ENCODE measurements at regions not wholly inside any gene's neighbourhood (a gene's known extent, or its start where the extent isn't known, plus 50 kb on each side); places are given as distances from the start of the nearest gene placed in this dataset.
"Not testable (repeated sequence)": the region's sequence is repeated elsewhere in the genome, so short reads cannot be mapped to it uniquely, and the experiment has no call there.

GRCh38 chr11:81963018-81963417 lies 770.6 kb downstream of the FAM181B start:
- no peak overlapping the region for H2AFZ ChIP-seq (ENCODE audit: low read length)

GRCh38 chr11:81960443-81960842 lies 773.2 kb downstream of the FAM181B start:
- CTCF ChIA-PET, result no interaction called here
- intact Hi-C loops (cut with micrococcal nuclease), result no loop called here
- BruUV-seq (replicated peaks), result no TSS peak

More at GRCh38 chr11:81963018-81963417, 770.6 kb downstream of the FAM181B start:
- ChIA-PET POLR2A (ENCODE audit: unreplicated experiment) (no interaction called here), CTCF (no interaction called here)
- ATAC-seq, result no peak
- TF ChIP-seq EZH2phosphoT487 (IDR thresholded peaks at IDR 0.05; ENCODE audit: borderline replicate concordance, low read length) (no peak), CTCF (conservative IDR thresholded peaks at IDR 0.05; ENCODE audit: low read depth, low read length) (peak; percentile 41)
- BruUV-seq (replicated peaks), result no TSS peak
- Histone ChIP-seq H3F3A (ENCODE audit: low read length, unreplicated experiment) (no peaks in the 10 kb centered on the region), H4K20me1 (ENCODE audit: low read length) (no peaks in the 10 kb centered on the region), H3K4me1 (ENCODE audit: insufficient read depth, low read length) (no peaks in the 10 kb centered on the region), H3K27ac (ENCODE audit: low read length) (no peak overlapping the region), H3K27me3 (ENCODE audit: low read length) (no peaks in the 10 kb centered on the region), H3K4me3 (ENCODE audit: low read length) (no peak overlapping the region), H3K9me2 (replicated peaks; ENCODE audit: low read length) (no peaks in the 10 kb centered on the region), H3K9me3 (ENCODE audit: low read length) (peaks cover 22% of the 10 kb centered on the region), H3K36me3 (ENCODE audit: low read depth, low read length) (no peaks in the 10 kb centered on the region), H3K9ac (ENCODE audit: low read length) (no peak overlapping the region), H3K79me2 (ENCODE audit: low read length) (no peaks in the 10 kb centered on the region), H3K4me2 (ENCODE audit: low read length) (no peak overlapping the region)
- peak; percentile 1 for DNase-seq
- intact Hi-C loops (cut with micrococcal nuclease), result no loop called here

GRCh38 chr11:81959341-81959740 lies 774.3 kb downstream of the FAM181B start:
- Histone ChIP-seq H3K9ac (ENCODE audit: low read length) (no peak overlapping the region), H4K20me1 (ENCODE audit: low read length) (no peaks in the 10 kb centered on the region), H3F3A (ENCODE audit: low read length, unreplicated experiment) (no peaks in the 10 kb centered on the region), H3K4me3 (ENCODE audit: low read length) (no peak overlapping the region), H3K9me2 (replicated peaks; ENCODE audit: low read length) (no peaks in the 10 kb centered on the region), H3K4me1 (ENCODE audit: insufficient read depth, low read length) (no peaks in the 10 kb centered on the region), H3K9me3 (ENCODE audit: low read length) (peaks cover 14% of the 10 kb centered on the region), H3K27me3 (ENCODE audit: low read length) (no peaks in the 10 kb centered on the region), H3K79me2 (ENCODE audit: low read length) (no peaks in the 10 kb centered on the region), H3K27ac (ENCODE audit: low read length) (no peak overlapping the region), H2AFZ (ENCODE audit: low read length) (no peak overlapping the region), H3K36me3 (ENCODE audit: low read depth, low read length) (no peaks in the 10 kb centered on the region), H3K4me2 (ENCODE audit: low read length) (no peak overlapping the region)
- CTCF ChIA-PET, result no interaction called here
- no peak for ATAC-seq
- no peak for DNase-seq
- POLR2A ChIA-PET (ENCODE audit: unreplicated experiment), result no interaction called here
- TF ChIP-seq EZH2 (IDR thresholded peaks at IDR 0.05; ENCODE audit: low read length, unreplicated experiment) (no peak), CTCF (conservative IDR thresholded peaks at IDR 0.05; ENCODE audit: low read depth, low read length) (no peak), EZH2phosphoT487 (IDR thresholded peaks at IDR 0.05; ENCODE audit: borderline replicate concordance, low read length) (no peak)
- intact Hi-C loops (cut with micrococcal nuclease), result no loop called here
- BruUV-seq (replicated peaks), result no TSS peak

More at GRCh38 chr11:81960443-81960842, 773.2 kb downstream of the FAM181B start:
- H3K9me3 ChIP-seq (ENCODE audit: low read length), result peaks cover 20% of the 10 kb centered on the region
- H4K20me1 ChIP-seq (ENCODE audit: low read length), result no peaks in the 10 kb centered on the region
- no peak for DNase-seq
- no peaks in the 10 kb centered on the region for H3F3A ChIP-seq (ENCODE audit: low read length, unreplicated experiment)
- H3K9me2 ChIP-seq (replicated peaks; ENCODE audit: low read length), result no peaks in the 10 kb centered on the region
- no peaks in the 10 kb centered on the region for H3K79me2 ChIP-seq (ENCODE audit: low read length)
- no peaks in the 10 kb centered on the region for H3K4me1 ChIP-seq (ENCODE audit: insufficient read depth, low read length)
- H2AFZ ChIP-seq (ENCODE audit: low read length), result no peak overlapping the region
- H3K9ac ChIP-seq (ENCODE audit: low read length), result no peak overlapping the region
- H3K36me3 ChIP-seq (ENCODE audit: low read depth, low read length), result no peaks in the 10 kb centered on the region
- no peak overlapping the region for H3K4me2 ChIP-seq (ENCODE audit: low read length)
- H3K27ac ChIP-seq (ENCODE audit: low read length), result no peak overlapping the region
- TF ChIP-seq EZH2 (IDR thresholded peaks at IDR 0.05; ENCODE audit: low read length, unreplicated experiment) (no peak), EZH2phosphoT487 (IDR thresholded peaks at IDR 0.05; ENCODE audit: borderline replicate concordance, low read length) (no peak), CTCF (conservative IDR thresholded peaks at IDR 0.05; ENCODE audit: low read depth, low read length) (no peak)
- no peaks in the 10 kb centered on the region for H3K27me3 ChIP-seq (ENCODE audit: low read length)
- POLR2A ChIA-PET (ENCODE audit: unreplicated experiment), result no interaction called here
- ATAC-seq, result no peak
- no peak overlapping the region for H3K4me3 ChIP-seq (ENCODE audit: low read length)

GRCh38 chr11:81954301-81954700 lies 779.4 kb downstream of the FAM181B start:
- ATAC-seq; H3K9ac ChIP-seq (ENCODE audit: low read length); H3K27ac ChIP-seq (ENCODE audit: low read length); H3K27me3 ChIP-seq (ENCODE audit: low read length); H2AFZ ChIP-seq (ENCODE audit: low read length); H3F3A ChIP-seq (ENCODE audit: low read length, unreplicated experiment); H3K4me1 ChIP-seq (ENCODE audit: insufficient read depth, low read length); H3K4me2 ChIP-seq (ENCODE audit: low read length); H3K79me2 ChIP-seq (ENCODE audit: low read length); DNase-seq; H3K9me3 ChIP-seq (ENCODE audit: low read length); H4K20me1 ChIP-seq (ENCODE audit: low read length); intact Hi-C loops (cut with micrococcal nuclease); H3K4me3 ChIP-seq (ENCODE audit: low read length); H3K9me2 ChIP-seq (replicated peaks; ENCODE audit: low read length); CTCF ChIA-PET; H3K36me3 ChIP-seq (ENCODE audit: low read depth, low read length); BruUV-seq (replicated peaks): not testable (repeated sequence)
- POLR2A ChIA-PET (ENCODE audit: unreplicated experiment), result interaction anchor here (0.6 kb wide), 1 partner anchor 1714 kb away, joined by 4 read pairs; no protein-coding TSS in a partner anchor

Measured in PC-3 (cell line).